Suppressor macrophage treated with lipopolysaccharide for 4 hours (primary cell): ENCODE measurements at regions not wholly inside any gene's neighbourhood (a gene's known extent, or its start where the extent isn't known, plus 50 kb on each side); places are given as distances from the start of the nearest gene placed in this dataset.
"Not testable (repeated sequence)": the region's sequence is repeated elsewhere in the genome, so short reads cannot be mapped to it uniquely, and the experiment has no call there.

ENCODE experiments used
- DNase-seq: peaks from one replicate; pipeline ENCODE4 v3.0.0-alpha.2; 2020

- DNase-seq, result no peak
Measured at GRCh38 chr2:131754929-131755720, 227.4 kb downstream of the CCDC74A start.

GRCh38 chr2:131756141-131756907 is 228.6 kb downstream of the CCDC74A start:
- no peak for DNase-seq

GRCh38 chr2:131758941-131759340 is 231.3 kb downstream of the CCDC74A start:
- DNase-seq, result not testable (repeated sequence)

GRCh38 chr2:131774955-131775555 is 247.4 kb downstream of the CCDC74A start:
- not testable (repeated sequence) for DNase-seq

- DNase-seq, result not testable (repeated sequence)
Measured at GRCh38 chr2:131775903-131776506, 248.3 kb downstream of the CCDC74A start.

- DNase-seq, result not testable (repeated sequence)
Measured at GRCh38 chr2:131780446-131780845, 252.8 kb downstream of the CCDC74A start.

- no peak for DNase-seq
Measured at GRCh38 chr2:131801210-131801744, 273.6 kb downstream of the CCDC74A start.

- peak; percentile 68 for DNase-seq
Measured at GRCh38 chr2:131801745-131802350, 274.2 kb downstream of the CCDC74A start.

GRCh38 chr2:131802351-131802836 is 274.7 kb downstream of the CCDC74A start:
- not testable (repeated sequence) for DNase-seq

- not testable (repeated sequence) for DNase-seq
Measured at GRCh38 chr2:131803237-131803636, 275.5 kb downstream of the CCDC74A start.

- DNase-seq, result not testable (repeated sequence)
Measured at GRCh38 chr2:131812605-131813004, 284.9 kb downstream of the CCDC74A start.

GRCh38 chr2:131813378-131813777 is 285.7 kb downstream of the CCDC74A start:
- not testable (repeated sequence) for DNase-seq

GRCh38 chr2:131818267-131818973 is 290.7 kb downstream of the CCDC74A start:
- DNase-seq, result not testable (repeated sequence)

GRCh38 chr2:131822237-131822721 is 294.6 kb downstream of the CCDC74A start:
- DNase-seq, result not testable (repeated sequence)

GRCh38 chr2:131823058-131823457 is 295.4 kb downstream of the CCDC74A start:
- DNase-seq, result not testable (repeated sequence)

GRCh38 chr2:131824986-131825385 is 297.3 kb downstream of the CCDC74A start:
- not testable (repeated sequence) for DNase-seq

GRCh38 chr2:131827481-131828163 is 299.9 kb downstream of the CCDC74A start:
- DNase-seq, result no peak

GRCh38 chr2:131828164-131828561 is 300.5 kb downstream of the CCDC74A start:
- no peak for DNase-seq

GRCh38 chr2:131828633-131829455 is 301.2 kb downstream of the CCDC74A start:
- not testable (repeated sequence) for DNase-seq
